LoVo (cell line): ENCODE measurements at regions not wholly inside any gene's neighbourhood (a gene's known extent, or its start where the extent isn't known, plus 50 kb on each side); places are given as distances from the start of the nearest gene placed in this dataset.
"Not testable (repeated sequence)": the region's sequence is repeated elsewhere in the genome, so short reads cannot be mapped to it uniquely, and the experiment has no call there.

Experiments
- DNase-seq: peaks from one replicate; pipeline ENCODE4 v3.0.0-alpha.2; 2016; ENCODE audit warnings: low spot score

- DNase-seq, result no peak
Observed at GRCh38 chr14:71240171-71240570, 332.9 kb downstream of the PCNX1 start.

- no peak for DNase-seq
Observed at GRCh38 chr14:71240866-71241520, 333.7 kb downstream of the PCNX1 start.

- no peak for DNase-seq
Observed at GRCh38 chr14:71242237-71242748, 335.0 kb downstream of the PCNX1 start.

GRCh38 chr14:71243697-71244096 is 336.4 kb downstream of the PCNX1 start:
- DNase-seq, result no peak

- DNase-seq, result no peak
Observed at GRCh38 chr14:71244341-71244740, 337.1 kb downstream of the PCNX1 start.

- DNase-seq, result no peak
Observed at GRCh38 chr14:71245659-71246361, 338.6 kb downstream of the PCNX1 start.

- DNase-seq, result no peak
Observed at GRCh38 chr14:71246539-71246938, 339.3 kb downstream of the PCNX1 start.

GRCh38 chr14:71247106-71247505 is 339.8 kb downstream of the PCNX1 start:
- no peak for DNase-seq

GRCh38 chr14:71248194-71248593 is 340.9 kb downstream of the PCNX1 start:
- DNase-seq, result peak; percentile 59

- no peak for DNase-seq
Observed at GRCh38 chr14:71250347-71250746, 343.1 kb downstream of the PCNX1 start.

- no peak for DNase-seq
Observed at GRCh38 chr14:71250791-71251190, 343.5 kb downstream of the PCNX1 start.

- not testable (repeated sequence) for DNase-seq
Observed at GRCh38 chr14:71254091-71254719, 346.9 kb downstream of the PCNX1 start.

GRCh38 chr14:71261206-71261605 is 353.9 kb downstream of the PCNX1 start:
- no peak for DNase-seq

GRCh38 chr14:71262441-71262840 is 355.2 kb downstream of the PCNX1 start:
- DNase-seq, result no peak

- DNase-seq, result no peak
Observed at GRCh38 chr14:71264260-71264659, 357.0 kb downstream of the PCNX1 start.

- DNase-seq, result no peak
Observed at GRCh38 chr14:71267007-71267513, 359.8 kb downstream of the PCNX1 start.

GRCh38 chr14:71267691-71268090 is 360.4 kb downstream of the PCNX1 start:
- DNase-seq, result no peak

- DNase-seq, result no peak
Observed at GRCh38 chr14:71270111-71270510, 362.9 kb downstream of the PCNX1 start.

GRCh38 chr14:71271166-71271945 is 364.1 kb downstream of the PCNX1 start:
- DNase-seq, result no peak

GRCh38 chr14:71273366-71273765 is 366.1 kb downstream of the PCNX1 start:
- DNase-seq, result no peak

GRCh38 chr14:71284048-71284447 is 376.8 kb downstream of the PCNX1 start:
- no peak for DNase-seq

- no peak for DNase-seq
Observed at GRCh38 chr14:71286126-71286525, 378.9 kb downstream of the PCNX1 start.
